GM12891 (cell line): ENCODE measurements at regions not wholly inside any gene's neighbourhood (a gene's known extent, or its start where the extent isn't known, plus 50 kb on each side); places are given as distances from the start of the nearest gene placed in this dataset.

Experiments
- PAX5 ChIP-seq: IDR thresholded peaks from 2 replicates; pipeline ENCODE4 v1.6.1; 2011; ENCODE audit warnings: low read length, moderate library complexity, mild to moderate bottlenecking; ENCODE audit not compliant: insufficient read depth, severe bottlenecking
- POLR2A ChIP-seq: IDR thresholded peaks from 2 replicates; pipeline ENCODE4 v1.6.1; 2011; ENCODE audit warnings: low read depth, low read length, control low read depth
- POLR2AphosphoS5 ChIP-seq: IDR thresholded peaks from 2 replicates; pipeline ENCODE4 v1.6.1; 2011; ENCODE audit warnings: low read depth, low read length, control low read depth
- POU2F2 ChIP-seq: IDR thresholded peaks from 2 replicates; pipeline ENCODE4 v1.6.1; 2011; ENCODE audit warnings: low read depth, mild to moderate bottlenecking, control low read depth, low read length, moderate library complexity
- TAF1 ChIP-seq: IDR thresholded peaks from 2 replicates; pipeline ENCODE4 v1.6.1; 2011; ENCODE audit warnings: low read depth, low read length, control low read depth

DNA sequence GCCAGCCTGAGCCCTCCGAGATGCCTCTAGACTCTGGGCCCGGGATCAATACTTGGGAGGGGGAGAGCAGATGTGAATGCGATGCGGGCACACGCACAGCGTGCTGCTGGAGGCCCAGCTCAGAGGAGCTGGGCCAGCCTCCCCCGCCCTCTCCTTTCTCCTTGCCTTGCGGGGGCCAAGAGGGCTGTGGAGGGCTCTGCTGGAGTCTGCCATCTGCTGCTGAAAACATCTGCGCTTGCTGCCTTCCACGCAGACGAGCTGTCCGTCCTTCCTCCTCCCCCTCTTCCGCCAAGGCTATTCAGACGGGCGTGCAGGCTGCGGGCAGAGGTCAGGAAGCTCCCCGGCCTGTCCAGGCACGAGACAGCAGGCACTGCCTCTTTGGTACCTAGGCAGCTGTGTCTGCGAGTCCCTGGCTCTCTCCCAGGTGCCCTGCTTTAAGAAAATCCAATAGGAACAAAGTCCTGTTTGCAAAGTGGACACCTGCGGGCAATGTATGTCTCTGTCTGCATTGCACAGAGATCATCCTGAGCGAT, 75.2 kb downstream of the SPRING1 start:
- TF ChIP-seq POLR2A (no peak), TAF1 (no peak), POLR2AphosphoS5 (no peak), POU2F2 (no peak), PAX5 (no peak)
